ENCODE measurements at regions not wholly inside any gene's neighbourhood (a gene's known extent, or its start where the extent isn't known, plus 50 kb on each side); places are given as distances from the start of the nearest gene placed in this dataset.

DNA sequence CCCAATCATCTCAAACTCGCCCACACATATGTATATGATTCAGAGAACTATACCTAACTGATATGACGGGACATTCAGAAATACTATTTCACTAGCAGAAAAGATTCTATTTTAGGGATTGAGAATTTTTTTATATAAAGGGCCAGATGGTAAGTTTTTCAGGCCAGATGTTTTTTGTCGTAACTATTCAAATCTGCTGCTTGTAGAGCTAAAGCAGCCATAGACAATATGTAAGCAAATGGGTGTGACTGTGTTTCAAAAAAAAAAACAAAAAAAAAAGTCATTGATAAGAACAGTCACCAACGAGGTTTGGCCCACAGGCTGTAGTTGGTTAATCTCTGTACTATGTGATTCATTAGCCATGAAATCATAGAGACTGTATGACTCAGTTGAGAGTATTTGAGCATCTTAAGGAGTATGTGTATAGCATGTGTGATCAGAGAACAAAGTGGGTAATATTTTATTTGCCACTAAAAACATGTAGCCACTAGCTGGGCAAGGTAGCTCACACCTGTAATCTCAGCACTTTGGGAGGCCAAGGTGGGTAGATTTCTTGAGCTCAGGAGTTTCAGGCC is 2724.7 kb downstream of the PCDH9 start:
- no peak for TF ChIP-seq NFIC (IDR thresholded peaks at IDR 0.05)
- no peak for TF ChIP-seq FOXM1 (IDR thresholded peaks at IDR 0.05; ENCODE audit: borderline replicate concordance, low read depth)
- no peak for TF ChIP-seq YY1 (IDR thresholded peaks at IDR 0.05; ENCODE audit: low read depth)
- TF ChIP-seq, protein P1, sequence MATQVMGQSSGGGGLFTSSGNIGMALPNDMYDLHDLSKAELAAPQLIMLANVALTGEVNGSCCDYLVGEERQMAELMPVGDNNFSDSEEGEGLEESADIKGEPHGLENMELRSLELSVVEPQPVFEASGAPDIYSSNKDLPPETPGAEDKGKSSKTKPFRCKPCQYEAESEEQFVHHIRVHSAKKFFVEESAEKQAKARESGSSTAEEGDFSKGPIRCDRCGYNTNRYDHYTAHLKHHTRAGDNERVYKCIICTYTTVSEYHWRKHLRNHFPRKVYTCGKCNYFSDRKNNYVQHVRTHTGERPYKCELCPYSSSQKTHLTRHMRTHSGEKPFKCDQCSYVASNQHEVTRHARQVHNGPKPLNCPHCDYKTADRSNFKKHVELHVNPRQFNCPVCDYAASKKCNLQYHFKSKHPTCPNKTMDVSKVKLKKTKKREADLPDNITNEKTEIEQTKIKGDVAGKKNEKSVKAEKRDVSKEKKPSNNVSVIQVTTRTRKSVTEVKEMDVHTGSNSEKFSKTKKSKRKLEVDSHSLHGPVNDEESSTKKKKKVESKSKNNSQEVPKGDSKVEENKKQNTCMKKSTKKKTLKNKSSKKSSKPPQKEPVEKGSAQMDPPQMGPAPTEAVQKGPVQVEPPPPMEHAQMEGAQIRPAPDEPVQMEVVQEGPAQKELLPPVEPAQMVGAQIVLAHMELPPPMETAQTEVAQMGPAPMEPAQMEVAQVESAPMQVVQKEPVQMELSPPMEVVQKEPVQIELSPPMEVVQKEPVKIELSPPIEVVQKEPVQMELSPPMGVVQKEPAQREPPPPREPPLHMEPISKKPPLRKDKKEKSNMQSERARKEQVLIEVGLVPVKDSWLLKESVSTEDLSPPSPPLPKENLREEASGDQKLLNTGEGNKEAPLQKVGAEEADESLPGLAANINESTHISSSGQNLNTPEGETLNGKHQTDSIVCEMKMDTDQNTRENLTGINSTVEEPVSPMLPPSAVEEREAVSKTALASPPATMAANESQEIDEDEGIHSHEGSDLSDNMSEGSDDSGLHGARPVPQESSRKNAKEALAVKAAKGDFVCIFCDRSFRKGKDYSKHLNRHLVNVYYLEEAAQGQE (IDR thresholded peaks at IDR 0.05; ENCODE audit: low read depth), result no peak
- no peak for TF ChIP-seq TCF12 (IDR thresholded peaks at IDR 0.05; ENCODE audit: low read depth)
- no peak for TF ChIP-seq ZBTB7A (IDR thresholded peaks at IDR 0.05; ENCODE audit: low read depth)
- TF ChIP-seq EP300 (IDR thresholded peaks at IDR 0.05; ENCODE audit: borderline replicate concordance), result no peak
- no peak for TF ChIP-seq TEAD4 (IDR thresholded peaks at IDR 0.05)
- no peak for TF ChIP-seq CREB1 (IDR thresholded peaks at IDR 0.05; ENCODE audit: low read depth)
- no peak for TF ChIP-seq RAD21 (IDR thresholded peaks at IDR 0.05; ENCODE audit: low read depth)
- TF ChIP-seq TAF1 (IDR thresholded peaks at IDR 0.05; ENCODE audit: low read depth), result no peak
- TF ChIP-seq, protein P2, sequence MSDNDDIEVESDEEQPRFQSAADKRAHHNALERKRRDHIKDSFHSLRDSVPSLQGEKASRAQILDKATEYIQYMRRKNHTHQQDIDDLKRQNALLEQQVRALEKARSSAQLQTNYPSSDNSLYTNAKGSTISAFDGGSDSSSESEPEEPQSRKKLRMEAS (IDR thresholded peaks at IDR 0.05), result no peak
- TF ChIP-seq USF1 (IDR thresholded peaks at IDR 0.05), result no peak
- no peak for TF ChIP-seq CEBPB (IDR thresholded peaks at IDR 0.05)

DNA sequence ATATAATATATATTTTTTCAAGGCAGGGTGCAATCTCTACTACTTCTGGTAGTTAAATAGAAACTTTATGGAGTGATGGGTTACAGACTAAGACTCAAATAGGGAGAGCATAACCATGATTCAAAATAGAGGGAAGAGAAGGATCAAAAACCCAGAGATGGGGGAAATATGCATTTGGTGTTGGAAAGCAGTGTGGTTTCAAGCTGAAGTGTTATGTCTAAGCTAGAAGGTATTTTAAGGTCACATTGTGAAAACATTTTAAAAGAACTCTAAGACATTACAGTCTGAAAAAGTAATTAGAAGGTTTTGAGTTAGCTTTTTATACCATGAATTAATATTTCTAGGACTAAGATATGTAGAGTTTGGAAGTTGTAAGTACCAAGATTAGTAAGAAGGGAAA is 2741.4 kb downstream of the PCDH9 start:
- TF ChIP-seq USF1 (IDR thresholded peaks at IDR 0.05) (no peak), CEBPB (IDR thresholded peaks at IDR 0.05) (no peak), CREB1 (IDR thresholded peaks at IDR 0.05; ENCODE audit: low read depth) (no peak)

GRCh38 chr13:64482373-64482772 is 2747.8 kb downstream of the PCDH9 start:
- TF ChIP-seq TAF1 (IDR thresholded peaks at IDR 0.05; ENCODE audit: low read depth), result no peak

DNA sequence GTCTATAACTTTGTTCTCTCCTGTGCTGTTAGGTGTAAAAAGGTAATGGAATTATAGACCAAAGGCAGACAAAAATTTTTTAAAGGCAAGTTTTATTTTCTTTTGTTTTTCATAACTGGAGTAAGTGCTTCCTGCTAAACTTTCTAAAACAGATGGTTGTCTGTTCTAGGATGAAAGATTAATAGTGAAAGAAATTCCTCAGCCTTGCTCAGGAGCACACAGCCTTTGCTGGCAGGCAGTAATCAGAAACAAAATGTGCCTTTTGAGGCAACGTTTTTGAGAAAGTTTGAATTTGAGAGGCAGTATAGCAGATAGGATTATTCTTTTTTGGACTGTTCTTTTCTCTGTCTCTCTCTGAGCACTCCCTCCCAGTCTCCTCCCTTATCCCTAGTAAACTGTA is 2749.5 kb downstream of the PCDH9 start:
- TF ChIP-seq TAF1 (IDR thresholded peaks at IDR 0.05; ENCODE audit: low read depth) (no peak), EGR1 (IDR thresholded peaks at IDR 0.05) (no peak), ZBTB7A (IDR thresholded peaks at IDR 0.05; ENCODE audit: low read depth) (no peak), TCF12 (IDR thresholded peaks at IDR 0.05; ENCODE audit: low read depth) (no peak), CEBPB (IDR thresholded peaks at IDR 0.05) (no peak), FOXM1 (IDR thresholded peaks at IDR 0.05; ENCODE audit: borderline replicate concordance, low read depth) (no peak)

- TF ChIP-seq TEAD4 (IDR thresholded peaks at IDR 0.05) (no peak), CEBPB (IDR thresholded peaks at IDR 0.05) (no peak), TCF12 (IDR thresholded peaks at IDR 0.05; ENCODE audit: low read depth) (no peak), NFIC (IDR thresholded peaks at IDR 0.05) (no peak), EGR1 (IDR thresholded peaks at IDR 0.05) (no peak), YY1 (IDR thresholded peaks at IDR 0.05; ENCODE audit: low read depth) (no peak), RAD21 (IDR thresholded peaks at IDR 0.05; ENCODE audit: low read depth) (no peak), ZBTB7A (IDR thresholded peaks at IDR 0.05; ENCODE audit: low read depth) (no peak), CREB1 (IDR thresholded peaks at IDR 0.05; ENCODE audit: low read depth) (no peak), EP300 (IDR thresholded peaks at IDR 0.05; ENCODE audit: borderline replicate concordance) (no peak), FOXM1 (IDR thresholded peaks at IDR 0.05; ENCODE audit: borderline replicate concordance, low read depth) (no peak), TAF1 (IDR thresholded peaks at IDR 0.05; ENCODE audit: low read depth) (no peak)
- TF ChIP-seq, protein P2 (IDR thresholded peaks at IDR 0.05), result no peak
- TF ChIP-seq, protein P1 (IDR thresholded peaks at IDR 0.05; ENCODE audit: low read depth), result no peak
Observed at GRCh38 chr13:64480211-64480610, 2749.9 kb downstream of the PCDH9 start.

- TF ChIP-seq USF1 (IDR thresholded peaks at IDR 0.05) (no peak), YY1 (IDR thresholded peaks at IDR 0.05; ENCODE audit: low read depth) (no peak), CREB1 (IDR thresholded peaks at IDR 0.05; ENCODE audit: low read depth) (no peak), NFIC (IDR thresholded peaks at IDR 0.05) (no peak)
- TF ChIP-seq, protein P2 (IDR thresholded peaks at IDR 0.05), result no peak
Observed at GRCh38 chr13:64477146-64477545, 2753.0 kb downstream of the PCDH9 start.
